Mammary epithelial cell (primary cell): ENCODE measurements at regions not wholly inside any gene's neighbourhood (a gene's known extent, or its start where the extent isn't known, plus 50 kb on each side); places are given as distances from the start of the nearest gene placed in this dataset.

ENCODE experiments used
- CTCF ChIP-seq, 2 donors: IDR thresholded peaks in 1 of 2; conservative IDR thresholded peaks in 1 of 2; 2 replicates each; pipeline ENCODE4 v1.5.1; 2011 to 2012; ENCODE audit warnings: inconsistent platforms in 2 of 2, low read length in 2 of 2, mild to moderate bottlenecking in 2 of 2, control low read depth in 1 of 2, low read depth in 1 of 2; ENCODE audit not compliant: insufficient read depth in 1 of 2; ENCODE audit errors: extremely low read depth in 1 of 2
- EZH2 ChIP-seq: IDR thresholded peaks from 2 replicates; pipeline ENCODE4 v1.6.1; 2012; ENCODE audit warnings: low read length, inconsistent platforms, borderline replicate concordance

GRCh38 chr12:23041774-23042173 lies 416.8 kb downstream of the ETNK1 start:
- TF ChIP-seq CTCF (conservative IDR thresholded peaks at IDR 0.05 in 1 of 2, IDR thresholded peaks at IDR 0.05 in 1 of 2; ENCODE audit: extremely low read depth in 1 of 2, insufficient read depth in 1 of 2, low read depth in 1 of 2, low read length in 2 of 2) (no peak), EZH2 (no peak)
